ENCODE measurements at regions not wholly inside any gene's neighbourhood (a gene's known extent, or its start where the extent isn't known, plus 50 kb on each side); places are given as distances from the start of the nearest gene placed in this dataset.
"Not testable (repeated sequence)": the region's sequence is repeated elsewhere in the genome, so short reads cannot be mapped to it uniquely, and the experiment has no call there.

DNA sequence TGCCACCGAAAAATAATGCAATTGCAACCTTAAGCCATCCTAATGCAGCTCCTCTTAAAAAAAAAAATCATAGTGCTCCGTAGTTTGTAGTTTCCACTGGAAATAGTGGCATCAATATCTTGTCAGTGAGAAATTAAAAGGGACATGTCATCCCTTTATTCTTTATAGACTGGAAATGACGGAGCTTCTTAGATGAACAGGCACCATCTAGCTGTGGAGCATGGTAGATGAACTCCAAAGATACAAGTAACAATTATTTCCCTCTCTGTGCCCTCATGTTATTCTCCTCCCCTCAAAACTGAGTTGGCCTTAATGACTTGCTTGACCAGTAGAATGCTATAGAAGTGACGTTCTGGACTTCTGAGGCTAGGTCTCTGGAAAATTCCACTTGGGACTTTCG lies 268.1 kb upstream of the SPTLC3 start:
- TF ChIP-seq, protein P1, sequence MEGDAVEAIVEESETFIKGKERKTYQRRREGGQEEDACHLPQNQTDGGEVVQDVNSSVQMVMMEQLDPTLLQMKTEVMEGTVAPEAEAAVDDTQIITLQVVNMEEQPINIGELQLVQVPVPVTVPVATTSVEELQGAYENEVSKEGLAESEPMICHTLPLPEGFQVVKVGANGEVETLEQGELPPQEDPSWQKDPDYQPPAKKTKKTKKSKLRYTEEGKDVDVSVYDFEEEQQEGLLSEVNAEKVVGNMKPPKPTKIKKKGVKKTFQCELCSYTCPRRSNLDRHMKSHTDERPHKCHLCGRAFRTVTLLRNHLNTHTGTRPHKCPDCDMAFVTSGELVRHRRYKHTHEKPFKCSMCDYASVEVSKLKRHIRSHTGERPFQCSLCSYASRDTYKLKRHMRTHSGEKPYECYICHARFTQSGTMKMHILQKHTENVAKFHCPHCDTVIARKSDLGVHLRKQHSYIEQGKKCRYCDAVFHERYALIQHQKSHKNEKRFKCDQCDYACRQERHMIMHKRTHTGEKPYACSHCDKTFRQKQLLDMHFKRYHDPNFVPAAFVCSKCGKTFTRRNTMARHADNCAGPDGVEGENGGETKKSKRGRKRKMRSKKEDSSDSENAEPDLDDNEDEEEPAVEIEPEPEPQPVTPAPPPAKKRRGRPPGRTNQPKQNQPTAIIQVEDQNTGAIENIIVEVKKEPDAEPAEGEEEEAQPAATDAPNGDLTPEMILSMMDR (conservative IDR thresholded peaks at IDR 0.05) = no peak
- Mint-ChIP-seq H3K27ac (no peak overlapping the region), H3K36me3 (no peaks in the 10 kb centered on the region), H3K9me3 (no peaks in the 10 kb centered on the region), H3K27me3 (peaks cover 4% of the 10 kb centered on the region), H3K4me3 (no peak overlapping the region), H3K4me1 (ENCODE audit: unreplicated experiment) (no peaks in the 10 kb centered on the region)
- no peak for DNase-seq (ENCODE audit: extremely low spot score, unreplicated experiment)

DNA sequence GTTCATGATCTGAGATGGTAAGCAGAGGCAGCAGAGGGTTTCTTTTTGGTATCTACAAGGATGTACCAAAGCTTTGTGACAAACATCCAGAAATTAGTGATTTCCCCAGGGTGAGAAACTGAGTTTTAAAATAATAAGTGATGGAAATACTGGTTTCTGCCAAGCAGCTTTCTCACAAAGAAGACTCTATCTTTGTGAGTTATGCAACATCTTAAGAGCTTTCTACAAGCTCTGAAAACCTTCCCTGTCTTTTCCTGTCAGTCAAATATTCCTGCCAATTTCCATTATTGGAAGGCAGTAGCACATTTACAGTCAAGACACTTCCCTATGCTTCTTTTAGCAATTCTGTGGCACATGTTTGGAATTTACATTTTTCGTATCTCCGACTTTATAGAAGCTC lies 264.7 kb upstream of the SPTLC3 start:
- no peak for DNase-seq (ENCODE audit: extremely low spot score, unreplicated experiment)
- peaks cover 4% of the 10 kb centered on the region for H3K27me3 Mint-ChIP-seq
- no peak overlapping the region for H3K27ac Mint-ChIP-seq
- peaks cover 4% of the 10 kb centered on the region for H3K4me1 Mint-ChIP-seq (ENCODE audit: unreplicated experiment)
- no peaks in the 10 kb centered on the region for H3K9me3 Mint-ChIP-seq
- H3K36me3 Mint-ChIP-seq = no peaks in the 10 kb centered on the region
- TF ChIP-seq, protein P1 (conservative IDR thresholded peaks at IDR 0.05) = no peak
- H3K4me3 Mint-ChIP-seq = no peak overlapping the region

DNA sequence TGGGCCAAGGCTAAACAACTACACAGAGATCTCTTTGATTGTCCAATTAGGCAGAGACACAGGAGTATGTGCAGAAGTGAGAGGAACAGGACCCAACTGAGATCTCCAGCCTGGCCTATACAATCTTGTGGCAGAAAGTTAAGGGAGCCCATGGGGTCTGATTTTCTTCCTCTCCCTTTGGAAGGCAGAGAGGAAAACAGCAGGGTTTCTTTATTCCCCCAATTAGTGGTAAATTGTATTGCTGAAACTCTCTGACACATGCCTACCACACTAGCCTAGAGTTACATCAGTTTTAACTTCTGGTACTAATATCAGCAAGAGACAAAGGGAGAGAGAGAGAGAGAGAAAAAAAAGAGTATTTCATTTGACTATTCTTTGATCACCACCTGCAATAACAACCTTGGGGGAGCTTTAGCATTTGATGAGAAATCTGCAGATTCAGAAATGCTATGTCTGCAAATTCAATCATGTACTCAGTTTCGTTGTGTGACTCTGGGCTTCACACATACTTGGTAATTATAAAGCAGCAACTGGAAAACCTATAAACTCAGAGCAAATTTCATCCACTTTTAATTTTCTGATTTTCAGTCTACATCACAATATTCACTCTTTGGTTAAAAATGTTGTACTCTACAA lies 260.3 kb upstream of the SPTLC3 start:
- no peak overlapping the region for H3K27ac Mint-ChIP-seq
- TF ChIP-seq, protein P1 (conservative IDR thresholded peaks at IDR 0.05) = no peak
- peaks cover 13% of the 10 kb centered on the region for H3K27me3 Mint-ChIP-seq
- H3K36me3 Mint-ChIP-seq = no peaks in the 10 kb centered on the region
- no peaks in the 10 kb centered on the region for H3K9me3 Mint-ChIP-seq
- no peak for DNase-seq (ENCODE audit: extremely low spot score, unreplicated experiment)
- H3K4me3 Mint-ChIP-seq = no peak overlapping the region
- peaks cover 4% of the 10 kb centered on the region for H3K4me1 Mint-ChIP-seq (ENCODE audit: unreplicated experiment)

DNA sequence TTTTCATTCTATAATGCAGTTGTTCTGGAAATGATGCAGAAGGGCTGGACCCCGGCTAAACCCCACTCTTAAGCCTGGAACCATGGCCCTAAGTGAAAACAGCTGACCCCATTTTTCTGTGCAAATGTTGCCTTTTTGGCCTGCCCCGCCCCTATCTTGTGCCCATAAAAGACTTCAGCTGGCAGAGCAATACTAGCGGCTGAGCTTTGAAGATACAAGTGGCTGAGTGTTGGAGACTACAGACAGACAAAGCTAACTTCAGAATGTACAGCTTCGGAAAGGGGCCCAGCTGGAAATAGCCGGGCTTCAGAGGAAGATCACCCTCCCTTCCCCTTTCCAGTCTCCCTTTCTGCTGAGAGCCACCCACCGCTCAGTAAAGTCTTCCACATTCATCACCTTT lies 258.6 kb upstream of the SPTLC3 start:
- Mint-ChIP-seq H3K36me3 (no peaks in the 10 kb centered on the region), H3K4me1 (ENCODE audit: unreplicated experiment) (peaks cover 4% of the 10 kb centered on the region), H3K27me3 (peaks cover 20% of the 10 kb centered on the region), H3K9me3 (no peaks in the 10 kb centered on the region), H3K27ac (no peak overlapping the region), H3K4me3 (no peak overlapping the region)
- TF ChIP-seq, protein P1 (conservative IDR thresholded peaks at IDR 0.05) = no peak
- no peak for DNase-seq (ENCODE audit: extremely low spot score, unreplicated experiment)

DNA sequence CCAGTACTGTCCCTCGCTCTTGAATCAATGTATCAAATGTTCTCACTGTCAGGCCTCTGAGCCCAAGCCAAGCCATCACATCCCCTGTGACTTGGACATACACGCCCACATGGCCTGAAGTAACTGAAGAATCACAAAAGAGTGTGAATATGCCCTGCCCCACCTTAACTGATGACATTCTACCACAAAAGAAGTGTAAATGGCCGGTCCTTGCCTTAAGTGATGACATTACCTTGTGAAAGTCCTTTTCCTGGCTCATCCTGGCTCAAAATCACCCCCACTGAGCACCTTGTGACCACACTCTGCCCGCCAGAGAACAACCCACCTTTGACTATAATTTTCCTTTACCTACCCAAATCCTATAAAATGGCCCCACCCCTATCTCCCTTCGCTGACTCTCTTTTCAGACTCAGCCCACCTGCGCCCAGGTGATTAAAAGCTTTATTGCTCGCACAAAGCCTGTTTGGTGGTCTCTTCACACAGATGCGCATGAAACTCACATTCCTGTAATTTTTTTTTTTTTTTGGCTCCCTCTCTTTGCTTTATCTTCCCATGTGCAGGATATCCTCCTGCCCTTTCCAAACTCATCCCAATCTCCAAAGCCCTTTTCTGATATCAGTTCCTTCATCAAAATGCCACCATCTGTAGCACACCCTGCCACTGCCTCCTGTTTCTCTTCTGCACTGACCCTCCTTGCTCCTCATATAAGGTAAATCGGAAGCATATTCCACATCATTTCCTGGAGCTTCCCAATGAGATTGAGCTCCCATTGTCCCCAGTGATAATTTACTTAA lies 255.7 kb upstream of the SPTLC3 start:
- not testable (repeated sequence) for H3K27ac Mint-ChIP-seq; H3K4me3 Mint-ChIP-seq; H3K4me1 Mint-ChIP-seq (ENCODE audit: unreplicated experiment); H3K36me3 Mint-ChIP-seq; H3K9me3 Mint-ChIP-seq; DNase-seq (ENCODE audit: extremely low spot score, unreplicated experiment)
- peaks cover 23% of the 10 kb centered on the region for H3K27me3 Mint-ChIP-seq

DNA sequence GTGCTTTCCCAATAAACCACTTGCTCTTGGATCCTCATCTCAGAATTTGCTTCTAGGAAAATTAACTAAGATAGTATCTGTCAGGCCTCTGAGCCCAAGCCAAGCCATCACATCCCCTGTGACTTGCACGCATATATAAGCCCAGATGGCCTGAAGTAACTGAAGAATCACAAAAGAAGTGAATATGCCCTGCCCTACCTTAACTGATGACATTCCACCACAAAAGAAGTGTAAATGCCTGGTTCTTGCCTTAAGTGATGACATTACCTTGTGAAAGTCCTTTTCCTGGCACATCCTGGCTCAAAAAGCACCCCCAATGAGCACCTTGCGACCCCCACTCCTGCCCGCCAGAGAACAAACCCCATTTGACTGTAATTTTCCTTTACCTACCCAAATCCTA lies 255.0 kb upstream of the SPTLC3 start:
- H3K9me3 Mint-ChIP-seq, H3K27ac Mint-ChIP-seq: not testable (repeated sequence)

DNA sequence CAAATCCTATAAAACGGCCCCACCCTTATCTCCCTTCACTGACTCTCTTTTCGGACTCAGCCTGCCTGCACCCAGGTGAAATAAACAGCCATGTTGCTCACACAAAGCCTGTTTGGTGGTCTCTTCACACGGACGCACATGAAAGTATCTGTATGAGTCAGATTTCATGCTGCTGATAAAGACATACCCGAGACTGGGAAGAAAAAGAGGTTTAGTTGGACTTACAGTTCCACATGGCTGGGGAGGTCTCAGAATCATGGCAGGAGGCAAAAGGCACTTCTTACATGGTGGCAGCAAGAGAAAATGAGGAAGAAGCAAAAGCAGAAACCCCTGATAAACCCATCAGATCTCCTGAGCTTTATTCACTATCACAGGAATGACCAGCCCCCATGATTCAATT lies 249.3 kb upstream of the SPTLC3 start:
- H3K9me3 Mint-ChIP-seq; H3K4me1 Mint-ChIP-seq (ENCODE audit: unreplicated experiment); H3K27ac Mint-ChIP-seq; H3K4me3 Mint-ChIP-seq; H3K36me3 Mint-ChIP-seq; DNase-seq (ENCODE audit: extremely low spot score, unreplicated experiment): not testable (repeated sequence)
- peaks cover 24% of the 10 kb centered on the region for H3K27me3 Mint-ChIP-seq

More for the DNA sequence above, 255.0 kb upstream of the SPTLC3 start:
- H3K27me3 Mint-ChIP-seq = peaks cover 23% of the 10 kb centered on the region
- not testable (repeated sequence) for H3K4me1 Mint-ChIP-seq (ENCODE audit: unreplicated experiment); H3K4me3 Mint-ChIP-seq; DNase-seq (ENCODE audit: extremely low spot score, unreplicated experiment); H3K36me3 Mint-ChIP-seq

Measured in type B pancreatic cell (in vitro differentiated cells).